ENCODE measurements at regions not wholly inside any gene's neighbourhood (a gene's known extent, or its start where the extent isn't known, plus 50 kb on each side); places are given as distances from the start of the nearest gene placed in this dataset.
A peak's percentile ranks its signal among the peaks of the same experiment; 100 is the strongest.

DNA sequence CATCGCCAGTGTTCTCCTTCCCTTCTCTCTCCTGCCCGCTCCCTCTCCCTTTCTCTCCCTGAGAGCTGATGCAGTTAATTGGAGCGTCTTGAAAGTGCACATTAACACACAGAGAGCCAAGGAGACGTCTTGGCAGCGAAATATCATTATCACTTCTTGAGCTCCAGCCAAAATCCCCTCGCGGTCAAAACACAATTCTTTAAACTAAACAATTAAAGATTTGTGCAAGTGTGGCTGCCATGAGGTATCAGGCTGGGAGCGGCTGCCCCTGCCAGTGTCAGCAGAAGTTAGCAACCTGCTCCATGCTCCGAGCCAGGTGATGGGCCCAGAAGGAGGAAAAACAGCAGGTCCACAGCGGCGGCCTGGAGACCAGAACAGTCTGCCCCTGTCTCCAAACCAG lies 100.9 kb upstream of the FOXP4 start:
- BruUV-seq (replicated peaks): no TSS peak
- CTCF ChIA-PET: interaction anchor here (0.6 kb wide), 1 partner anchor 35 kb away, joined by 3 read pairs; no protein-coding TSS in a partner anchor
- intact Hi-C loops (cut with micrococcal nuclease; ENCODE audit: unreplicated experiment): no loop called here
- H3K36me3 Mint-ChIP-seq (ENCODE audit: insufficient read depth, unreplicated experiment): no peaks in the 10 kb centered on the region
- TF ChIP-seq, protein P1, sequence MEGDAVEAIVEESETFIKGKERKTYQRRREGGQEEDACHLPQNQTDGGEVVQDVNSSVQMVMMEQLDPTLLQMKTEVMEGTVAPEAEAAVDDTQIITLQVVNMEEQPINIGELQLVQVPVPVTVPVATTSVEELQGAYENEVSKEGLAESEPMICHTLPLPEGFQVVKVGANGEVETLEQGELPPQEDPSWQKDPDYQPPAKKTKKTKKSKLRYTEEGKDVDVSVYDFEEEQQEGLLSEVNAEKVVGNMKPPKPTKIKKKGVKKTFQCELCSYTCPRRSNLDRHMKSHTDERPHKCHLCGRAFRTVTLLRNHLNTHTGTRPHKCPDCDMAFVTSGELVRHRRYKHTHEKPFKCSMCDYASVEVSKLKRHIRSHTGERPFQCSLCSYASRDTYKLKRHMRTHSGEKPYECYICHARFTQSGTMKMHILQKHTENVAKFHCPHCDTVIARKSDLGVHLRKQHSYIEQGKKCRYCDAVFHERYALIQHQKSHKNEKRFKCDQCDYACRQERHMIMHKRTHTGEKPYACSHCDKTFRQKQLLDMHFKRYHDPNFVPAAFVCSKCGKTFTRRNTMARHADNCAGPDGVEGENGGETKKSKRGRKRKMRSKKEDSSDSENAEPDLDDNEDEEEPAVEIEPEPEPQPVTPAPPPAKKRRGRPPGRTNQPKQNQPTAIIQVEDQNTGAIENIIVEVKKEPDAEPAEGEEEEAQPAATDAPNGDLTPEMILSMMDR (IDR thresholded peaks at IDR 0.05; ENCODE audit: unreplicated experiment): no peak
- H3K27me3 Mint-ChIP-seq (ENCODE audit: unreplicated experiment): peaks cover 44% of the 10 kb centered on the region
- H3K4me3 Mint-ChIP-seq (ENCODE audit: low read depth, unreplicated experiment): no peak overlapping the region
- H3K4me1 Mint-ChIP-seq (ENCODE audit: low read depth, unreplicated experiment): peaks cover 35% of the 10 kb centered on the region
- no peak overlapping the region for H3K27ac Mint-ChIP-seq (ENCODE audit: unreplicated experiment)
- DNase-seq: no peak
- H3K9me3 Mint-ChIP-seq (ENCODE audit: low read depth, unreplicated experiment): no peaks in the 10 kb centered on the region

DNA sequence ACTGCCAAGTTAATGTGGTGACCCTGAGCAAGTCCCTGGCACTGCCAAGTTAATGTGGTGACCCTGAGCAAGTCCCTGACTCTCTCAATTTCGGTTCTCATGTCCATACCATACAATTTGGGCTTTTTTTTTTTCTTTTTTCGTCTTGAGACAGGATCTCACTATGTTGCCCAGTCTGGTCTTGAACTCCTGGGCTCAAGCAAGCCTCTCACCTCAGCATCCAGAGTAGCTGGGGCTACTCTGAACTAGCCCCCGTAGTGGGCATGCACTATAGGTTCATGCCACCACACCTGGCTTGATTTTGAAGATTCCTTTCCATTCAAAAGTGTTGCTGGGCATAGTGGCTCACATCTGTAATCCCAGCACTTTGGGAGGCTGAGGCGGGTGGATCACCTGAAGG lies 100.0 kb upstream of the FOXP4 start:
- Mint-ChIP-seq H3K27me3 (ENCODE audit: unreplicated experiment) (peaks cover 35% of the 10 kb centered on the region), H3K9me3 (ENCODE audit: low read depth, unreplicated experiment) (no peaks in the 10 kb centered on the region), H3K4me3 (ENCODE audit: low read depth, unreplicated experiment) (no peak overlapping the region), H3K4me1 (ENCODE audit: low read depth, unreplicated experiment) (peaks cover 43% of the 10 kb centered on the region), H3K36me3 (ENCODE audit: insufficient read depth, unreplicated experiment) (no peaks in the 10 kb centered on the region), H3K27ac (ENCODE audit: unreplicated experiment) (no peak overlapping the region)
- TF ChIP-seq, protein P1 (IDR thresholded peaks at IDR 0.05; ENCODE audit: unreplicated experiment): no peak
- no TSS peak for BruUV-seq (replicated peaks)
- CTCF ChIA-PET: no interaction called here
- DNase-seq: no peak
- intact Hi-C loops (cut with micrococcal nuclease; ENCODE audit: unreplicated experiment): no loop called here

DNA sequence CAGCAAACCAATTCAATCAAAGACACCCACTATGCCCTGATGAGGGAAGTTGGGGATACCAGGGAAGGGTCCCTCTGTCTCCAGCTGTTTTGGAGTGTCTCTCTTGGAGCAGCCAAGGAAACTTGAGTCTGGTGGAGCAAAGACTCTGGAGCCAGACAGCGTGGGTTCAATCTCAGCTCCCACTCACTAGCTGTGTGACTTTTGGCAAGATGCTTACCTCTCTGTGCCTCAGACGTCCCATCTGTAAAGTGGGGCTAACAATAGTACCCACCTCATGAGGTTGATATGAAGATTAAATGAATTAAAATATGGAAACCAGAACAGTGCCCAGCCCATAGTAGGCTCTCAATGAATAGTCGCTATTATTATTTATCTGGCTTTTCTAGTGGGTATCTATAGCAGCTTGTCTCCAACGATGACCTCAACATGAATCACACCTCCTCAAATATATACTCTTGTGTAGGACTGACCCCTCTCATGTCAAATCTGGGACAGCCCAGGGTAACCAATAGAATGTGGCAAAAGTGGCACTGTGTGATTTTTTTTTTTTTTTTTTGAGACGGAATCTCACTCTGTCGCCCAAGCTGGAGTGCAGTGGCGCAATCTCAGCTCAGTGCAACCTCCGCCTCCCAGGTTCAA lies 99.2 kb upstream of the FOXP4 start:
- Mint-ChIP-seq H3K4me3 (ENCODE audit: low read depth, unreplicated experiment) (no peak overlapping the region), H3K9me3 (ENCODE audit: low read depth, unreplicated experiment) (no peaks in the 10 kb centered on the region), H3K27ac (ENCODE audit: unreplicated experiment) (no peak overlapping the region), H3K4me1 (ENCODE audit: low read depth, unreplicated experiment) (peaks cover 43% of the 10 kb centered on the region), H3K27me3 (ENCODE audit: unreplicated experiment) (peaks cover 29% of the 10 kb centered on the region), H3K36me3 (ENCODE audit: insufficient read depth, unreplicated experiment) (no peaks in the 10 kb centered on the region)
- intact Hi-C loops (cut with micrococcal nuclease; ENCODE audit: unreplicated experiment): no loop called here
- CTCF ChIA-PET: interaction anchor here (0.7 to 0.8 kb wide), 2 partner anchors 8 to 55 kb away, joined by 3 to 4 read pairs; no protein-coding TSS in a partner anchor
- no peak for DNase-seq
- TF ChIP-seq, protein P1 (IDR thresholded peaks at IDR 0.05; ENCODE audit: unreplicated experiment): no peak
- BruUV-seq (replicated peaks): no TSS peak

DNA sequence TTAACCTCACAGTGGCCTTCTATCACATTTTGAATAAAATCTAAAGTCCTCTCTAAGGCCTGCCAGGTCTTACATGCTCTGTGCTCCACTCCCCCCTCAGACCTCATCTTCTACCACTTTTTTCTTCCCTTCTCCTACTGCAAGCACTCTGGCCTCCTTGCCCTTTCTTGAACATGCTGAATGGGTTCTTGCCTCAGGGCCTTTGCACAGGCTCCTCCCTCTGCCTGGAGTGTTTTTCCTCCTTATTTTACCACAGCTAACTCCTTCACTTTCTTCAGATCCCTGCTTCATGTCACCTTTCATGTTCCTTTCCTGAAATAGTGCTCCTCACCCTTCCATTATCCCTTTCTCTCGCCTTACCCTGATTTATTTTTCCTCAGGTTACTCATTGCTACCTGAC lies 97.9 kb upstream of the FOXP4 start:
- Mint-ChIP-seq H3K9me3 (ENCODE audit: low read depth, unreplicated experiment) (no peaks in the 10 kb centered on the region), H3K4me3 (ENCODE audit: low read depth, unreplicated experiment) (no peak overlapping the region), H3K36me3 (ENCODE audit: insufficient read depth, unreplicated experiment) (no peaks in the 10 kb centered on the region), H3K27ac (ENCODE audit: unreplicated experiment) (peak overlapping the region; percentile 46), H3K4me1 (ENCODE audit: low read depth, unreplicated experiment) (peaks cover 43% of the 10 kb centered on the region), H3K27me3 (ENCODE audit: unreplicated experiment) (peaks cover 25% of the 10 kb centered on the region)
- CTCF ChIA-PET: interaction anchor here (0.6 to 0.7 kb wide), 4 partner anchors 66 to 470 kb away, joined by 3 to 4 read pairs (median 3); no protein-coding TSS in a partner anchor
- TF ChIP-seq, protein P1 (IDR thresholded peaks at IDR 0.05; ENCODE audit: unreplicated experiment): no peak
- no TSS peak for BruUV-seq (replicated peaks)
- no peak for DNase-seq
- intact Hi-C loops (cut with micrococcal nuclease; ENCODE audit: unreplicated experiment): no loop called here

Measured in Calu3 (cell line).